Umbilical cord (tissue), 1 donor: ENCODE measurements at regions not wholly inside any gene's neighbourhood (a gene's known extent, or its start where the extent isn't known, plus 50 kb on each side); places are given as distances from the start of the nearest gene placed in this dataset.
"Not testable (repeated sequence)": the region's sequence is repeated elsewhere in the genome, so short reads cannot be mapped to it uniquely, and the experiment has no call there.

Source experiments
- DNase-seq: peaks from one replicate; pipeline ENCODE4 v3.0.0-alpha.2; 2015; ENCODE audit warnings: low spot score

DNA sequence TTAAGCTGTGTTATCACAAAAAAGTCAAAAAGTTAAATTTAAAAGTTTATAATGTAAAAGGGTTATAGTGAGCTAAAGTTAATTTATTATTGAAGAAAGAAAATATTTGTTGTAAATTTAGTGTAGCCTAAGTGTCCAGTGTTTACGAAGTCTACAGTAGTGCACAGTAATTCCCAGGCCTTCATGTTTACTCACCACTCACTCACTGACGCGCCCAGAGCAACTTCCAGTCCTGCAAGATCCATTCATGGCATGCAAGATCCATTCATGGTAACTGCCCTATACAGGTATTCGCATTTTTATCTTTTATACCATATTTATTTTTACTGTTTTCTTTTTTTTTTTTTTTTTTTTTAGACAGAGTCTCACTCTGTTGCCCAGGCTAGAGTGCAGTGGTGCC is 69.5 kb downstream of the TPRA1 start:
- DNase-seq = no peak

DNA sequence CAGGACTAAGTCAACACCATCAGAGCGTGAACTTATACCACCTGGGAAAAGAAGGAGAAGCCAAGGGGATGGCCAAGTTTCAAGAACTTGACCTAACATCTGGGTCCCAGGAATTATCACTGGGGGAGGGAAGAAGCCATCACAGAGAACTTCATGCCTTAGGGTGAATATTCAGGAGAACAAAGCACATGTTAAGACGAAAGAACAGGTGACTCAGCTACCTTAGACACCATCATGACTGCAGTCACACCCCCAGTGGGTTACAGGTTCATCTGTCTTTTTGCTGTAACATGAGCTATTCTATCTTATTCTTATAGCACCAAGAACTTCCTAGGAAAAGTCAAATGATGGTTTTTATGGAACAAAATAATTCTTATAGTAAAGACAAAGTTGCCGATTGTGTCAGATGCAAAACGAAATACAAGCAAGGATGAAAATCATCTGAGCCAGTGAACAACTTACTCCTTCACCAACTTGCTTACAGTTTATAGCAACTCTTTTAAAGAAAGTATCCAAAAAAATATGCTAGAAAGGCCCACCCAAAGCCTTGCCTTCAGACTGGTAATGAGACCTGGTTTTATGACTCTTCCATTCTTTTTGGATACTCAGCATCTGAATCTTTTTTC is 72.0 kb downstream of the TPRA1 start:
- DNase-seq = no peak

DNA sequence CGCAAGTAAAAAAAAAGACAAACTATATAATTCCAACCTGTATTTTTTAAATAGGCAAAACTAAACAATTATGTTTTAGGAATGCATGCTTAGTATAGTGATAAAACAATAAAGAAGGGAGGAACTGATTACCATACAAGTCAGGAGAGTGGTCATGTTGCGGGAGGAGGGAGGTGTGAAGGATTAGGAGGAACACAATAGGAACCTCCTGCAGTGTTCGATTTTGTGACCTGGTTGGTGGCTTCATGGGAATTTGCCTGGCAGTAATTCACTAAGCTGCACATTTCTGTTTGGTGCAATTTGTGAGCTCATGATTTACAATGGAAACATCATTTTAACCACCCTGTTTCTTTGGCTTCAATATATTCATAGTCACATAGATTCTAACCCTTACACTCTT is 78.3 kb downstream of the TPRA1 start:
- DNase-seq = no peak

DNA sequence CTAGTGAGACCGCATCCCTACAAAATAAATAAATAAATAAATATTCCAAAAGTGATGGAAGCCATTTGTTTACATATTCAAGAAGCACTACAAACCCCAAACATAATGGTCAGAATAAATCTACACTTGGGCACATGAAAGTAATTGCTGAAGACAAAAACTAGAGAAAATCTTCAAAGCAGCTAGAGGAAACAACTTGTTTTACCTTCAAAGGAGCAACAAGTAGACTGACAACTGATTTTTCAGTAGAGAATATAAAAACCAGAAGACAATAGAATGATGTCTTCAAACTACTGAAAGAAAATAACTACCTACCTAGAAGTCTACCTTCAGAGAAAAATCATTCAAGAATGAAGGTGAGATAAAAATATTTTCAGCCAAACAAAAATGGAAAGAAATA is 89.4 kb downstream of the TPRA1 start:
- DNase-seq = no peak

DNA sequence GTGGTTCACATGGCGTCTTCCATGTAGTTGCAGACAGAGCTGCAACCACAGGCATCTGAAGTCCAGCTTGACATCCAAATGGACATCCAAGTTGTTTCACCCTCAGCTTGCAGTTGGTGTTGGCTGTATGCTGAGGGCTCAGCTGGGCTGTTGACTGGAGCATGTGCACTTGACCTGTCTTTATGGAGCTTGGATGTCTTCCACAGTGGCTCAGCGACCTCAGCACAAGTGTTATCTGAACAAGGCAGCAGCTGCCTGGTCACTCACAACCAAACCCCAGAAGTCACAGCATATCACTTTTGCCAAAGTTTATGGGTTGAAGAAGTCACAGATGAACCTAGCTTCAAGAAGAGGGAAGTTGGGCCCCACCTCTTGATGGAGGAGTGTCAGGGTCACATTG is 92.9 kb downstream of the TPRA1 start:
- no peak for DNase-seq

DNA sequence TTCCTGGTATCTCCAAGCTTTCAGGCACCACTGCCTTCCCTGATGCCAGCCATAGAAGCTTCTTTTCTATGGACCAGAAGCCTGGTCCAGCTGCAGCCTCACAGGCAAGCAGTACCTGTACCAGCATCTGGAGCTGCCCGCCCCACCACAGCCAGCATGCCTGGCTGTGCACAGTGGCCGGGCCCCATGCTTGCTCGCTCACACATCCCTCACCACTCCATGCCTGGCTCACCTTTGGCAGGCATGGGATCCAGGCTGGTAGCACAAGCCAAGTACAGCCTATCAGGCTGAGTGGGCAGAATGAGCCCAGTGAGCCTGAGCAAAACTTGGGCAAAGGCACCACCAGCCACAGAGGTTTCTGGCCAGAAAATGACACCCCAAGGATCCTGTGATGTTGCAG is 93.4 kb downstream of the TPRA1 start:
- DNase-seq = no peak

DNA sequence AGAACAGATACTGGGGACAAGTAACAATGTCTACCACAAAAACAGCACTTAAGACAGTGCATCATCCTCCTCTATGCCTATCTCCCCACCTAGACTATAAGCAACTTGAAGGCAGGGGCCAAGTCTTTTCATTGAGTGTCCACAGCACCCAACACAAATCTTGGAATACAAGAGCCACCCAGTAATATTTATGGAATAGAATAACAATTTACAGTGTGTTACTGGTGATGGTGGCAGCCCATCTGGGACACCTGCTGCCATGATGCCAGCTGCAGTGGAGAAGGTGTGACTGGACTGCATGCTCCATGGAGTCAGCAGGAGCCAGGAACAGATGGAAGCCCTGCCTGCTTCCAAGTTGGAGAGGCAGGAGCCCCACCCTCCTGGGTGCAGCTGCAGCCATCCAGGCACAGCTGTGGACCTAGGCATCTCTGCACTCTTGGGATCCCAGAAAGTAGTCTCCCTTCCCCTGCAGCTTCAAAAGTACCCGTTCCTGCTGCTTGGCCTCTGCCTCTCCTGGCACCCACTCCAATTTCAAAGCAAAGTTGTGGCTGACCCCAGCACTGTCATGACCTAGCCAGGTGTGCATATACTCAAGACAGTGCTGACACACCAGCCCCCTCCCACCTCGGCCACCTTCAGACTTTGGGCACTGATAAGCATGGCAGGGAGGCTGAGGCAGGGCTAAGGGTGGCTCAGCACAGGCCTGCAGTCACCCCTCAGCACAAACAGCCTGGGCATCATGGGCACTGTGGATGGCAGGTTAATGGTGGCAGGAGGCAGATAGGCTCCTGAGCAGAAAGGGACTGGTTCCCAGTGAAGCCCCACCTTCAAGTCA is 94.5 kb downstream of the TPRA1 start:
- no peak for DNase-seq

DNA sequence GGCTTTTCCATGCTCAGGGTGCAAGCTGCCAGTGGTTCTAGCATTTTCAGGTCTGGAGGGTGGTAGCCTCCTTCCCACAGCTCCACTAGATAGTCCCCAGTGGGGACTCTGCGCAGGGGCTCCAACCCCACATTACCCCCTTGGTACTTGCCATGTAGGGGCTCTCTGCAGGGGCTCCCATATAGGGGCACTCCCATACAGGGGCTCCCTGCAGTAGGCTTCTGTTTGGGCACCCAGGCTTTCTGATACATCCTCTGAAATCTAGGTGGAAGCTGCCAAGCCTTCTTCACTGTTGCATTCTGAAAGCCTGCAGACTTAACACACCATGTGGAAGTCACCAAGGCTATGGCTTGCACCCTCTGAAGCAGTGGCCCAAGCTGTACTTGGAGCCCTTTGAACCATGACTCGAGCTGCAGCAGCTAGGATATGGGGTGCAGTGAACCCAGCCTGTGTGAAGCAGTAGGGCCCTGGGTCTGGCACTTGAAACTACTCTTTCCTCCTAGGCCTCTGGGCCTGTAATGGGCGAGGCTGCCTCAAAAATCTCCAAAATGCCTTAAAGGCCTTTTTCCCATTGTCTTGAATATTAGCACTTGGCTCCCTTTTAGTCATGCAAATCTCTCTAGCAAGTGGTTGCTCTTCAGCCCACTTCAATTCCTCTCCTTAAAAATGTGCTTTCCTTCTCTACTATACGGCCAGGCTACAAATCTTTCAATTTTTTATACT is 96.4 kb downstream of the TPRA1 start:
- no peak for DNase-seq

DNA sequence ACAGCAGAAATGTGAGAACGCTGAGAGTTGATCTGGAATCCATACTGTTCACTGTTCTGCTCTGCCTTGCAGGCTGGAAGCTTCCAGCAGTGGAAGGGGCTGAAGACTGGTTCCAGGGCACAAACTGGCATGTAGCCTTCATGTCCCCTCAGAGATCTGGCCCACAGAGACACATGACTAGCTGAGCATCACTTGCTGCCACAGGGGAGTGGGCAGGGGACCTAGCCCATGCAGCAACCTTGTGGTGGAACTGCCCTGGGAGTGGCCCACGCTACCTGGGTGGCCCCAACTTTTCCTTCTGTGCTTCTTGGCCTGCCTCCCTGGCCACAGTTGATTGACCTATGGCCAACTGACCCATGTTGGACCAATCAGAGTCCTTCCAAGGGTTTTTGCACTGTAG is 98.1 kb downstream of the TPRA1 start:
- no peak for DNase-seq

DNA sequence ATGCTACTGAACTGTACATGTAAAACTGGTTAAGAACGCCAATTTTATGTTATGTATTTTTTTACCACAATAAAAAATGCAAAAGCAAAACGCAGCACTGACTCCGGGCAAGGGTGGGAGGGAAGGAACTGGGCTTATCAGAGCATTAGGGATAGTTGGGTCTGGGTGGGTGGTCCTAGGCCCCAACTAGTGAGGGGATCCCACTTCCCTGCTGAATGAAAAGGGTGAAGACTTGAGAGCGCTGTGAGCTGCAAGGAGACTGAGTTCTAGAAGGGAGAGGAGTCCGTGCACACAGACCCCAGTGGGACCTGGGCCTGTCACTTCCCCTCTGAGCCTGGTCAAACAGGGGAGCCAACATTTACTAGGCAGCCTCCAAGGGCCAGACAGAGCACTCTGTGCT is 98.6 kb downstream of the TPRA1 start:
- no peak for DNase-seq

DNA sequence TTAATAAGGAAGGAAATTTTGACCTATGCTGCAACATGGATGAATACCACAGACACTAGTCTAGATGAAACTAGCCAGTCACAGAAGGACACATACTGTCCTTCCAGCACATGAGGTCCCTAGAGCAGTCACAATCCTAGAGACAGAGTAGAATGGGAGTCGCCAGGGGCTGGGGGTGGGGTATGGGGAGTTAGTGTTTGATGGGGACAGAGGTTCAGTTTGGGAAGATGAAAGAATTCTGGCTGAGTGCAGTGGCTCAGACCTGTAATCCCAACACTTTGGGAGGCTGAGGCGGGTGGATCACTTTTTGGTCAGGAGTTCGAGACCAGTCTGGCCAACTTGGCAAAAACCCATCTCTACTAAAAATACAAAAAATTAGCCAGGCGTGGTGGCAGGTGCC is 99.2 kb downstream of the TPRA1 start:
- no peak for DNase-seq

DNA sequence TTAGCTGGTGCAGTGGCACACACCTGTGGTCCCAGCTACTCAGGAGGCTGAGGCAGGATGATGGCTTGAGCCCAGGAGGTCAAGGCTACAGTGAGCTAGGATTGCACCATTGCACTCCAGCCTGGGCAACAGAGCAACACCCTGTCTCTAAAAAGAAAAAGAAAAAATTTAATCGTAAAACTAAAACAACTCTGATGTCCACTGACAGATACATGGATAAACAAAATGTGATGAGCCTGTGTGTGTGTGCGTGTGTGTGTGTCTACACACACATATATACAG is 99.6 kb downstream of the TPRA1 start:
- DNase-seq = not testable (repeated sequence)

DNA sequence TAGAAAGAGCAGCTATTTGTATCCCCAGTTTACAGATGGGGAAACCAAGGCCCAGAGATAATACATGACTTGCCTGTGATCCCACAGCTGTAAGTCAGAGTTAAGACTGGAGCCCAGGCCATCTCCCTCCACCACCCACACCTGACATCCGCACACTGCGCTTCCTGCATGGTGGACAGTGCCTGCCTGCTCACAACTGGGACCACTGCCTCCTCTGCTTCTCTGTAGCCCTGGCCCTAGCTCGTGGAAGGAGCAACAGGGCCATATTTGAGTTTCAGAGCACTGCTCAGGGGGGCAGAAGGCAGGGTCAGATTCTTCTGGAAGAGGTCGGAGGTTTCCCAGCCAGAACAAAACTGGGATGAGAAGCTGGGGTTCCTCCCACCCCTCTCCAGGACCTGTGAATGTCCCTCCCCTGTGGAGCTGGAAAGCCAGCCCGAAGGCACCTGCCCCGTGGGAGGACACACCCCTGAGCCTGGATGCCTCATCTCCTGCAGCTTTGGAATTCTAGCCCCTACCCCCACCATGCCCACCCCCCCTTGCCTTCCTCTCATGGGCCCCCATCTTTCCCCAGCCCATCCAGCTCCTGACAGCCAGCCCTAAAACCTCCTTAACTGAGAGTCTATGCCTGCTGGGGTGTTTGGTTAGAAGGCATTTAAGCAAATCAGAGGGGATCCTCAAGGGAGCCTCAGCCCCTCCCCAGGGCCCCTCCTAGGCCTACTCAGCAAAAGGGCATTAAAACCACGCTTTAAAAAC is 100.1 kb downstream of the TPRA1 start:
- no peak for DNase-seq

DNA sequence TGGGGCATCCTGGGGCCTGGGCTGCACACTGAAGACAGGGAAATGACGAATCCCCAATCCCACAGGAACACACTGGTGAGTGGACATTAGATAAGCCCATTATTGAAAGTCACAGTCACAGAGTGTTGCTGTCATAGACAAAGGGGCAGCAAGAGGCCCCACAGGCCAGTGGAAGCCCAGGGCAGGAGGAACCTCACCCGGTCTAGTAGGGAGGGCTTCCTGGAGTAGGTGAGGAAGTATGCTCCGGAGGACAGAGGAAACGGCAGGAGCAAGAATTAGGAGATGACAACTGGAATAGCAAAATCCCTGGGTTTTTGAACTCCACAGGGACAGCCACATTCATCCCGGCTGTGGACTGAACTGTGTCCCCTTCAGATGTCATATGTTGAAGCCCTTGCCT is 101.2 kb downstream of the TPRA1 start:
- no peak for DNase-seq

DNA sequence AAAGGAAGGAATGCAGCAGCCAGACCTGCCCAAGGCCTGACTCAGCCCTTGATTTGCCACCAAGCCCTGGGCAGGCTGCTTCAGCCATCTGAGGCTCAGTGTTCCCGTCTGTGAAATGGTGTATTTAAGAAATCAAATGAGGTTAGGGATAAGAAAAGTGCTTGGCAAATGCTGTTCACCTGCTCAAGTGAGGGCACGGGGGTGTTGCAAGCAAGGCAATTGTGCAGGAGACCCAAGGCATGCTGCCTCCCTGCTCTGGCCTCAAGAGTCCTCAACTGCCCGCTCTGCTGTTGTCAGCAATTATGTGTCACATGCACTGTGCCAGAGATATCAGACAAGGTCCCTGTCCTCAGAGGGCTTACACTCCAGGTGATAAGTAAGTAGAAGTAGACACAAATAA is 101.8 kb downstream of the TPRA1 start:
- no peak for DNase-seq

DNA sequence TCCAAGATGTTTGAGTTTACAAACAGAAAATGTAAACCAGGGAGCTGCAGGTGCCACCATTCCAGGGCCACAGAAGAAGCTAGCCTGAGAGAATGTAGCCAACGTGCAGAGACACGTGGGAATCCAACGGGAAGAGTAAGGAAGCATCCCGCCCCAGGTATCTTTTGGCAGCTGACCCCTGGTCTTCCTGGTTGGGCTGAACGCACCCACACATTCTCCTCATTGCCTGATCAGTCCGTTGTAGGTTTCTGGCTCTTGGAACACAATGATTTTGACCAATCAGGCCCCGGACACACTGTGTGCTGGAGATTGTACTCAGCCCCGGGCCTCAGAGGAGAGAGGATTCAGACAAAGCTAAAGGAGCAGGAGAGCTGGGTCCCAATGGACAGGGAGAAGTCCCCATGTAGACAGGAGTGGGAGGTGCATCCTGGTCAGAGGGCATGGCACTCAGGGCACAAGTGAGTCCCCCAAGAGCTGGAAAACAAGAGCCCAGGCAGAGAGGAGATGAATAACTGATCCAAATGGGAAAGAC is 102.3 kb downstream of the TPRA1 start:
- DNase-seq = no peak

DNA sequence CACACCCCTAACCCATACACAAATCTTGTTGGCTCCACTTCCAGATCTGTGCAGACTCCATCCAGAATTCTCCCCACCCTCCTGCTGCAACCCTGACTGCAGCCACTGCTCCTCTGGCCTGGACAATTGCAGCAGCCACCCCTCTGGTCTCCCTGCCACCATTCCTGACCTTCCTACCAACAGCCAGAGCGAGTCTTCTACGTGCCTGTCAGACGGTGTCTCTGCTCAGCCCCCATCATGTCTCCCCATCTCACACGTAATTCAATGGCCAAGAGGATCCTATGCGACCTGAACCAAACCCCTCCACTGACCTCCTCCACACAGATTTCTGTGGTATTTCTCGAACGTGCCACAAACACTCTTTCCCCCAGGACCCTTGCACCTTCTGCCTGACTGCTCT is 103.3 kb downstream of the TPRA1 start:
- no peak for DNase-seq

DNA sequence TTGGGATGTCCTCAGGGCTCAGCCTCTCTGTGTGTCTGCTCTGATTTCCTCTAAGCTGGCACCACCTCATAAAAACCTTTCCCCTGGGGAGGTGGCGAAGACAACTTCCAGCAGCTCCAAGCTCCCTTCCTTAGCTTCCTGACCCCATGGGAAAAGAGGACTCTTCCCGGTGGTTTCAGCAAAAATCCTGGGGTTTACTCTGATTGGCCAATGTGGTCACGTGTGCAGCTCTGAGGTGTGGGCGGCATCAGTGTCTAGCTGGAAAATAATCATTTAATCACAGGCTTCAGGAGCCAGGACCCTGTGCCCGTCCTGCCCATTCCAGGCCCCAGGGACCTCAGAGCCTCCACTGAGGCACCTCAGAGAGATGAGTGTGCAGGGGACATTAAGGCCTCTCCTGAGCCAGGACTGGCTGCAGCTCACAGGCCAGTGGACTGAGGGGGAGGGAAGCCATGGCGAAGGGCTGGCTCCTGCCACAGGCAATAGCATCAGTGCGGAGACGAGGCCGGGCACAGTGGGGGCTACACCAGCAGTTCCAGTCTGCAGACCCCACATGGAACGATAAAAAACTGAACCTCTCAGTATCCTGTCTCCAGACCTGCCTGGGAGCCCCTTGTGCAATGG is 104.1 kb downstream of the TPRA1 start:
- no peak for DNase-seq

DNA sequence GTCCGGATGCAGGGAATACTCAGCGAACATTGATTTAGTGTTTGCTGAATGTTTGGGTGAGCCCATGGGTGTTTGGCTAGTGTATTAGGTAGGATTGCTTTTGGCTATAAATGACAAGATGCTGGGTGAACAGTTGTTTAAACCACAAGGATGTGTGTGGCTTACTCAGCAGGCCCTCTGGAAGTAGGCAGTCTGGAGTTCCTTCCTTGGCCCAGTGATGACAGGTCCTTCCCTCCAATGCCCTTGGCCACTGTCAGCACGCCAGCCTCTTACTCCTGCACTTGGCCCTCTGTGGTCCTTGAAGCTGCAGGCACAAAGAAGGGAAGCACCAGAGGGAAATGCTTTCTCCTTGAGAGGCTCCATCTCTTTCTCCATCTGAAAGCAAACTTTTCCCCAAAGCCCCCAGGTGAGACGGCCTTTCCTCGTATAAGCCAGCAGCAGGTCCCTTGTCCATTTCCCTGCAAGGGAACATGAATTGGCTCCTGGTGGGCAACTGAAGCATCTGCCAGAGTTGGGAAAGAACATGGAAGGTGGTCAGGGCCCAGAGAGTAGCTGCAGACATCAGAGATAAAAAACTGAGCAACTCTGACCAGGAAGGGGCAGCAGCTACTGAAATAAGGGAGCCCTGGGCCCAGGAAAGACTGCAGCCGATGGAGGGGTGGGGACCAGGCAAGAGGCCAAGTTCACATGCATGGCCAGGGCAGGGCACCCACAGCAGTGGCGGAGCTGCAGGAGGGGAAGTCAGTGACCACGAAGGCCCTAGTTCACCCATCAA is 105.0 kb downstream of the TPRA1 start:
- DNase-seq = no peak

DNA sequence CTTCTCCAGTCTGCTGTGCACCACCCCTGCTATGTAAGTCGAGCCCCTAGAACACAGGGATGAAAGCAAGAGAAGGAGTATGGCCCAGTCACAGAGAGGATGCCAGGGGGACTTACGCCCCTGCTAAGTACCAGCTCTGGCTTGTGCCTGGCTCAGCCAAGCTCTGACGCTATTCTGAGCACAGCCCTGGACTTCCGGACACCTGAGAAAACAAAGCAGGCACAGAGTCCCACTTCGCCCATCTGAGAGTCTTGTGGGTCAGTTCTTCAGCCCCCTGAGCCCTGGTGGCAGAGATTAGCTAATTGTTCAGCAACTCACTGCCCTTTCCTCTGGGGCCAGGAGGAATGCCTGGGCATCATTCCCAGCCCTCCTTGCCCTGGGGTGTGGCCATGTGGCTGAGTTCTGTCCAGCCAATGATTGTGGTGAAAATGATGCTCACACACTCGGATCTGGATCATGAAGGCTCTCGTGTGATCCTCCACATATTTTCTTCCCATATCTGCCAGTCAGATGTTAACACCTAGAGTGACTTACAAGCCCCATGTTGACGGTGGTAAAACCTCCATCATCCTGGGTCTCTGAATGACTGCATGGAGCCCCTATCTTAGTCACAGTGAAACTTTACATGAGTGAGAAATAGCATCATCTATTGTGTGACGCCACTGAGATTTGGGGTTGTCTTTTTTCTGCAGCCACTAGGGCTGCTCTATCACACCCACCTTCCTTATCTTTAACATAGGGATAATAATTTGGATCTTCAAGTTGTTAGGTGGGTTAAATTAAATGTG is 105.7 kb downstream of the TPRA1 start:
- DNase-seq = peak; percentile 10
